SK-N-MC (cell line): ENCODE measurements at regions not wholly inside any gene's neighbourhood (a gene's known extent, or its start where the extent isn't known, plus 50 kb on each side); places are given as distances from the start of the nearest gene placed in this dataset.

Experiments used
- EZH2 ChIP-seq: fragments of 200-600 bp; sonication (generic); IDR thresholded peaks from one replicate; pipeline ENCODE4 v1.6.1; 2017; ENCODE audit warnings: antibody characterized with exemption
- FOXP2 ChIP-seq: optimal IDR thresholded peaks from 2 replicates; pipeline ENCODE3; 2011; ENCODE audit warnings: mild to moderate bottlenecking, moderate library complexity; ENCODE audit not compliant: insufficient read depth; ENCODE audit errors: extremely low read length, control extremely low read depth
- POLR2AphosphoS5 ChIP-seq: IDR thresholded peaks from 2 replicates; pipeline ENCODE4 v1.6.1; 2012; ENCODE audit warnings: mild to moderate bottlenecking, low read depth, low read length, borderline replicate concordance

DNA sequence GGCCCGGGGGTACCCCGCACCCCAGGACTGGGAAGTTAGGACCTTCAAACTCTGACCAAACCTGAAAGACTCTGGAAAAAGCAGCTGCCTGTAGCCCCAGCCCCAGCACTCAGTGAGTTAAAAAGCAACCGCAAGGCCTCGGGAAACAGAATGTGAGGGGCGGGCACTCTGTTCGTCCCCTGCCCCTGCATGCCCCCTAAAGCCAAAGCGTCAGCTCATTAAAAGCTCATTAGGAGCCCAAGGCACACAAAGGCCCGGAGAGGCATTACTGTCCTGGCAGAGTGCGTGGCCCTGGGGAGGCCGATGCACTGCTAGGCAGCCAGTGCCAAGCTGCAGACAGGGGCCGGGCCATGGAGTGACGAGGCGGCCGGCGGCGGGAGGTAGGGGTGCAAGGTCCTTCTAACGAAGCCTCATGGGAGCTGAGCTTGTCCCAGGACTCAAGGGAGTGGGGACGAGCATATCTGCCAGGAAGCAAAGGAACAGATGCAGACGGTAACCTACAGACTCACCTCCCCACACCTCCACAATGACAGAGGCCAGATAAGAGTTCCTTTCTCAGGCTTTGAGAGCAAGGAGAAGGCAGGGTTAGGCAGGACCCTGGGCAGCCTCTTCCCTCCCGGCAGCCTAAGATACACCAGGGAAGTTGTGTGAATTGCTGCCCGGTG, 116.8 kb downstream of the ENGASE start:
- TF ChIP-seq EZH2 (no peak), POLR2AphosphoS5 (no peak), FOXP2 (no peak)
